Skeletal muscle cell (primary cell): ENCODE measurements at regions not wholly inside any gene's neighbourhood (a gene's known extent, or its start where the extent isn't known, plus 50 kb on each side); places are given as distances from the start of the nearest gene placed in this dataset.

Source experiments
- DNase-seq: peaks from one replicate; pipeline ENCODE4 v3.0.0-alpha.2; 2010; ENCODE audit warnings: low read depth
- H3K4me3 ChIP-seq: 2 replicates; pipeline ENCODE4 v1.5.1; 2011; ENCODE audit warnings: low read depth, mild to moderate bottlenecking, control low read depth, low read length, moderate library complexity

DNA sequence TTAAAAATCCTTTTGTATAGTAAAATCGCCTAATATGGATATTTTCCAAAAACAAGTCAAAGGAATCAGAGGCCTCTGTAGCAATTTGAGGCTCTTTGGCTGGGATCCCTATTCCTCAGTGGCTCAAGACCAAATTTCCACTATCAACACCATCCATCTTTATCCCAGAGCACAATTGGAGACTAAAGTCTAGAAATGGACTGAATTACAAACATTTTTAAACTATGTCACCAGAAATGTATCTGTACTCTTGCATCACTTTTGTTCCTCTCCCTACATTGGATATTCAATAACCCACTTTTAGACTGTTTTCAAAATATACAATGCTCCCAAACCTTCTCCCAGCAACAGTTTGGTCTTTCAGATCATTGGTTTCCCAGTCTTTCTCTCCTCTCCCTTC lies 140.4 kb upstream of the KLHL29 start:
- H3K4me3 ChIP-seq = no peak overlapping the region

DNA sequence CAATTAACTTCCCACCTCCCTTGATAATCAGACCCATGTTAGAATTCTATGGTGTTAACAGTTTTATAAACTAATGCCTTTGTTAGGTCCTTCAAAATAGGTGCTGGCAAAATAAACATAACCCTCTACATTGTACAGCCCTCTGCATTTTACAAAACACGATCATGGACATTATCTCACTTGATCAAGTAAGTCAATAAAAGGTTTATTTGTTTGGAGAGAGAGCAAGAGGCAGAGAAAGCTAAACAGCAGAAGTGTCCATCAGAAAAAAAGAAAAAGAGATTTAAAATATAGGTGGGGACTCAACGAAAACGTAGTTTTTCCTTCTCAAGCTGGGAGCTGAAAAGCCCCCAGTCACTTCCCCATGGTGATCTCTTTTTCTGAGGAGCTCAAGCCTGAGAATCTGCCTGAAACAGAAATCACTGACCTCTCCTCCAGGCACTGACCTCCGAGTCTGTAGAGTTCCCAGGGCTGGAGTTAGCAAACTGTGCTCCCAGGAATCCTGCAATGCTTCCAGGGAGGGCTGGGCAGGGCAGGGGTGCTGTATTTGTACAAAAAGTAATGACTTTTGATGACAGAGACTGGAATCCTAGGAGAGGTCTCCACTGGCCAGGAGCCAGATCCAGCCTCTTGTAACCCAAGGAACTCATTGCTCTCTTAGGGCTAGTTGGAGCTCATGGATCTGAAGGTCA lies 137.8 kb upstream of the KLHL29 start:
- no peak overlapping the region for H3K4me3 ChIP-seq
- DNase-seq = no peak

More for the DNA sequence above, 140.4 kb upstream of the KLHL29 start:
- DNase-seq = no peak

DNA sequence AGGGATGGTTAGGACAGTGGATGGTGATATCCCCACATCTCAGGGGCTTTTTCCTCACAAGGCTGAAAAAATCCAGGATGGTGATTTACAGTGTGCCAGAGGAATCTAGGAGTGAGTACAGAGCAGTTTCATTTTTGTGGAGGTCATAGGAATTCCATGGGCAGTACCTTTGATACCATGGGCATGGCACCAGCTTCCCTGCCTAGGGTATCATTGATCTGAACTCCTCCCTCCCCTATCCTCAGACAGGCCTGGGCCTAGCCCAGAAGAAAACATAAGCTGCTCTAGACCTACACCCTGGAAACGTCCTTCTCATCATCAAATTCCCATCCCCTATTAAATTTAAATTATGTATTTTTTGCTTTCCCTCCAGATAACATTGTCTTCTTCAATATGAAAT lies 136.3 kb upstream of the KLHL29 start:
- no peak for DNase-seq
- no peak overlapping the region for H3K4me3 ChIP-seq

DNA sequence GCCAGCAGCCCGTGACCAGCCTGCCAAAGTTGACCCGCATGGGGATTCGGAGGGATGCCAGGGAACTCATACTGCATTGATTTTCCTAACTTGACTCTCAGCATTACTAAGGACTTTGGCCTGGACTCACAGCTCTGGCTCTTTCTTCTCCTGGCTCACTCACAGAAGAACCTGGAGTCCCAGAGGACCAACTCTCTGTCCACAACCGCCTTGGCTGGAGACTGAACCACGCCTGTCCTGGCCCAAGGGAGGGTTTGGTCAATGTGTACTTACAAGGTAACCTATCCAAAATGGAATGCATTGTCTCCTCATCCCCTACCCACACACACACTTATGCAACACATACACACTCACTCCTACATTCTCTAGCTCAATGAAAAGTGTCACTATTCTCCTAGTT lies 135.6 kb upstream of the KLHL29 start:
- no peak overlapping the region for H3K4me3 ChIP-seq
- peak; percentile 13 for DNase-seq

DNA sequence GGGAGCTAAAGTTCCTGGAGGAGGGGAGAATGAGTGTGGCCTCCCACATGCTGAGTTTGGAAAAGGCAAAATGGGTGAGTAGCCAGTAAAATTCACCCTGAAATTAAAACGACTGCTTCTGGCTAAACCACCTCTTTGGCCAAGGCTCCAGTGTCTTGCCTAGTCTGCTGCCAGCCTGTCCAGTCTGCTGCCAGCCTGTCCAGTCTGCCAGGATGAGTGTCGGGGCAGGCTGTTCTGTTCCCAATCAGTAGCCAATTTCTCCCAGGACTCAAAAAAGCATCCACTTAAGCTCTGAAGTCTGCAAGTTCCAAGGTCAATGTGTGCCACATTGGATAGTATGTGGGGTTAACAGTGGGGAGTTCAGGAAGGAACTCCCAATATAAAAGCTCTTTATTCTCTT lies 134.6 kb upstream of the KLHL29 start:
- H3K4me3 ChIP-seq = no peak overlapping the region
- DNase-seq = no peak

DNA sequence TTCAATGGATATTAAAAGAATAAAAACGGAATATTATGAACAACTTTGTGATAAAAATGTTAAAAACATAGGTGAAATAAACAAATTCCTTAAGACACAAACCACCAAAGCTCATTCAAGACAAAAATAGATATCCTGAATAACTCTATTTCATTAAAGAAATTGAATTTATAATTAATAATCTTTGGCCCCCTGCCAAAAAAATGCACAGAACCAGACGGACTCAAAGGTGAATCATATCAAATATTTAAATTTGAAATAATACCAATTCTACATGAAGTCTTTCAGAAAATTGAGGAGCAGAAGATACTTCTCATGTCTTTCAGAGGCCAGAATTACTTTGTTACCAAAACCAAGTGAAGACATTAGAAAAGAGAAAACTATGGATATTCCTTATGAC lies 128.3 kb upstream of the KLHL29 start:
- H3K4me3 ChIP-seq = no peak overlapping the region
- DNase-seq = no peak

DNA sequence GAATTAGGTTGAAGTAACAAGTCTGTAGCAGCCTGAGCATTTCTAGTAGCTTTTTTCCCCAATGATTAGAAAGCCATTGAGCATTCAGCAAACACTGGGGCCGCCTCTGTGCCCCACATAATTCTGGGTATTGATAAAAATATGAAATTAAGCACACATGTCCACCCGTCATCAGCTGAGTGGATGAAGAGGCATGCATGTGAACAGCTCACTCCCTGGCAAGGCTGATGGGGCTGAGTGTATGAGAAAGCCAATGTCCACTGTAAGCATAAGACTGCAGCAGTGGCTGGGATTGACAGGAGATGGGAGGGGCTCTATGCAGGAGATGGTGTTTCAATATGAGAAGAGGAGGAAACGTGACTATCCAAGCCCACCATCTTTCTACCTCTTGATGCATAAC lies 124.4 kb upstream of the KLHL29 start:
- DNase-seq = no peak
- no peak overlapping the region for H3K4me3 ChIP-seq

DNA sequence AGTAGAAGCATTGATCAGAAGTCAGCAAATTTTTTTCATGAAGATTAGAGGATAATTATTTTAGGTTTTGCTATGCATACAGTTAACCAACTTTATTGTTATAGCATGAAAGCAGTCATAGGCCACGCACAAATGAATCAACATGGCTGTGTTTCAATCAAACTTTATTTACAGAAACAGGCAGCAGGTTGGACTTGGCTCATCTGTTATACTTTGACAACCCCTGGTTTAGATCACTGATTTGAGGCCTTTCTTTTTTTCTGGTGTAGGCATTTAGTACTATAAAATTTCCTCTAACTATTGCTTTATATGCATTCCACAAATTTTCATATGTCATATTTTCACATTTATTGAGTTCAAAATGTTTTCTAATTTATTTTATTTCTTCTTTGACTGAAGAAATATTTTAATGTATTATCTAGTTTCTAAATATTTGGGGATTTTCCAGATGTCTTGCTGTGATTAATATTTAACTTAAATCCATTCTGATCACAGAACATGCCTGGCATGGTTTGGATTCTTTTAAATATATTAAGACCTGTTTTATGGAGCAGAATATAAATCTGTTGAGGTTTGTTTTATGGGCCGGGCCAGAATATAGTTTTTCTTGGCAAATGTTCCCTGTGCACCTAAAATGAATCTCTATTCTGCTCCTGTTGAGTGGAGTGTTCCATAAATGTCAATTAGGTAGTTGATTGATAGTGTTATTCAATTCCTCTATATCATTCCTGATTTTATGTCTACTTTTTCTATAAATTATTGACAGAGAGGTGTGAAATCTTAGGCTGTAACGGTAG lies 116.3 kb upstream of the KLHL29 start:
- DNase-seq = no peak
- H3K4me3 ChIP-seq = no peak overlapping the region

DNA sequence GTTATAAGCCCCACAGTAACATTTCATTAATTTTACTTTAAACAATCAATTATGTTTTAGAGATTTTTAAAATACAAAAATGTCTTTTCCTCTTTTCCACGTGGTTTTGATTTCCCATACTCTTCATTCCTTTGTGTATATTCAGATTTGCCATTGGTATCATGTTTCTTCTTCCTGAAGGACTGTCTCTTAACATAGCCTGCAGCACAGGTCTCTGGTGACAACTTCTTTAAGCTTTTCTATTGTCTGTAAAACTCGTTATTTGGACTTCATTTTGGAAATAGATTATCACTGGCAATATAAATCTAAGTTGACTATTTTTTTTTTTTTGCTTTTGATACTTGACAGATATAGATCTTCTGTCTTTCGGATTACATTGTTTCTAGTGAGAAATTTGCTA lies 115.2 kb upstream of the KLHL29 start:
- DNase-seq = no peak
- no peak overlapping the region for H3K4me3 ChIP-seq

DNA sequence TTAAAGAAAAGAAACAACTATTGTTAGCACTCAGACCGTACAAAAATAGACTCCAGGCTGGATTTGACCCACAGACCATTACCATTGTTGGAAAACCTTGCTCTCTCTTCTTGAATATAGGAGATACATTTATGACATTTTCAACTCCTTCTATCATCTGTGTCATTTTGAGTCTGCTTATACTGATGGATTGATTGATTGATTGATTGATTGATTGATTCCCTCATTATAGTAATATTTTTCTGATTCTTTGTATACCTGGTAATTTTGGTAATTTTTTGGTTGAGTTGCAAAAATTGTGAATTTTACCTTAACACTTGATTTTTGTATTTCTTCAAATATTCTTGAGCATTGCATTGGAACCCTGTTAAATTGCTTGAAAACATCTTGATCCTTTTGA lies 114.2 kb upstream of the KLHL29 start:
- no peak overlapping the region for H3K4me3 ChIP-seq
- DNase-seq = no peak

DNA sequence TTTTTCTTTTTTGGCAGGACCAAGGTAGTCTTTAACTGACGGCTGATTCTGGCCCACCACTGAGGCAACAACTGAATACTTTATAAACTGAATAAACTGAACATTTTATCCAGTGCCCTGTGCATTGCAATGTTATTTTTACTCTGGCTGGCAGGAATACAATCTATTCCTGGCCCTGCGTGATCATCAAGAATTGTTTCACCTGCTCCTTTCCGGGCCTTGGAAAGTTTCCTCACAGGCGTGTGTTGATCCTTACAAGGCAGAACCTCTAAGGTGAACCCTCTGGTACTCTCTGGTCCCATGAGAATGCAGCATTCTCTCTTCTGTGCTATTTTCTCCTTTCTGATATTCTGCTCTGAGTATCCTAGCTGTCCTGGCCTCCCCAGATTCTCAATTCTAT lies 113.7 kb upstream of the KLHL29 start:
- H3K4me3 ChIP-seq = no peak overlapping the region
- no peak for DNase-seq

DNA sequence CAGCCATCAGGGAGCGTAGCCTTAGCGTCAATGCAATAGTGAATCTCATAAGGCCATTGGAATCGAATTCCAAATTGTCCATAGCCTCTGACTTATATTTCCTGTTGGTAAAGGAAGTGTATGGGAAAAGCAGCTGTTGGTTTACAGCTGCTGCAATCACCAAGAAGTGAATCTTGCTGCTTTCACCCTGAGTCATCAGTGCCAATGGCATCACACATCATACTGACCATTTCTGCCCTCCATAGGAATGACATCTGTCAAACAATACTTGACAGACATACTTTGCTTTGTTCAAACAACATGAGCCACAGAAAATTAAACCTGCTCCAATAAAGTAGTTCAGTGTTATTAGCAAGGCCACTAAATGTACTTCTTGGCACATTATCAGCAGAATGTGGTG lies 111.2 kb upstream of the KLHL29 start:
- no peak for DNase-seq
- no peak overlapping the region for H3K4me3 ChIP-seq

DNA sequence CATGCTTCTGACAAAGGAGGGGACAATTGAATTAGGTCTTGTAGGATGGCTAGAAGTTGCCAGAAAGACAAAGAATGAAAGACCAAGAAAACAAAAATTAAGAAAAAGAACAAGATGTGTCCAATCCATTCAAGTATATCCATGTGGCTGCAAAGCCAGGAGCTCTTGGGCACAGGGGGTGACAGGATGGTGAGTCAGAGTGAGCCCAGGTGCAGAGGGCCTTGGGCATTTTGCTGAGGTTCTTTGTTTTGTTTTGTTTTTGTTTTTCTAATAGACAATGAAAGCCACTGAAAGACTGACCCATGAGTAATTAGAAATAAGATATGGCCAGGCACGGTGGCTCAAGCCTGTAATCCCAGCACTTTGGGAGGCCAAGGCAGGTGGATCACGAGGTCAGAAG lies 104.6 kb upstream of the KLHL29 start:
- DNase-seq = no peak
- no peak overlapping the region for H3K4me3 ChIP-seq

DNA sequence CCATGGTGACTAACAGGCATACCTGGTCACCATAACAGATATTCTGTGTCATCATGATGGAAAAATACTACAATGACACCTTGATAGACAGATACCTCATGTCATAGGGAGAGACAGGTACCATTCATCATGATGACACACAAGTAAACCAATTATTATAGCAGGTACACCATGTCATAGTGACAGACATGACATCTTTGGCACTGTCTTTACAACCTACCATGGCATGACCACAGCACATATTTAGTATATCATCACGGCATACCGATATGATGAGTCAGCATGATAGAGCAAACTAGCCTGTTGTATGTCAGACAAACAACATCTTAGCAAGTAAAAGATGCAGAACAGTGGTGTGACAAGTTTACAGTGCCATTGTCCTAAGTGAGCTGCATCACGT lies 101.3 kb upstream of the KLHL29 start:
- no peak overlapping the region for H3K4me3 ChIP-seq
- no peak for DNase-seq

DNA sequence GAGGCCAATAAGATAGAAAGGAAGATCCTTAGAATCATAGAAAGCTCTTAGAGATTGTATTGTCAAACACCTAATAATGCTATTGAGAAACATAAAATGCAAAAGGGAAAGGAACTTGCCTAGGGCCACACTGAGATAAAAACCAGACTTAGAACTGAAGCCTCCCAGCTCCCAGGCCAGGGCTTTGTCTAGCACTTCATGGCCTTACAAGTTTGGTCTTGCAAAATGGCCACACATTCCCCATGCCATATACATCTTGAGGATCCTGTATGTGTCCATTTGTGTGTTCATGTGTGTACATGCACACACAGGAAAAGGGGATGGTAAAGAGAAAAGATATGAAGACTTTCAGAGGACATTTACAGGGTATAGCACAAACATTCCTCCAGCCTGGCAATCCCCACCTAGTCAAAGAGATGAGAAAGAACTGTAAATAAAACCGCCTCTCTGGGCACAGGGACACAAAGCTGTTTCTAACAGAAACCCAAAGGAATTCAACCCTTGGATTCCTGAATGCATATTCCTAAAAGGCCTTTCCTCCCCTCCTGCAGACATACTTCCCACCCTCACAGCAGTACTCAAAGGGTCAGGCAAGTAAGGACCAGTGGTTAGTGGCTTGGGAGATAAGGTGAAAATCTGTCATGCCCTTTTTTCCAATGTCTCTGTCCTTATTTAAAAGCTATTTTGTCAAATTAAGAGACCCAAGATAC lies 99.7 kb upstream of the KLHL29 start:
- no peak overlapping the region for H3K4me3 ChIP-seq
- no peak for DNase-seq

DNA sequence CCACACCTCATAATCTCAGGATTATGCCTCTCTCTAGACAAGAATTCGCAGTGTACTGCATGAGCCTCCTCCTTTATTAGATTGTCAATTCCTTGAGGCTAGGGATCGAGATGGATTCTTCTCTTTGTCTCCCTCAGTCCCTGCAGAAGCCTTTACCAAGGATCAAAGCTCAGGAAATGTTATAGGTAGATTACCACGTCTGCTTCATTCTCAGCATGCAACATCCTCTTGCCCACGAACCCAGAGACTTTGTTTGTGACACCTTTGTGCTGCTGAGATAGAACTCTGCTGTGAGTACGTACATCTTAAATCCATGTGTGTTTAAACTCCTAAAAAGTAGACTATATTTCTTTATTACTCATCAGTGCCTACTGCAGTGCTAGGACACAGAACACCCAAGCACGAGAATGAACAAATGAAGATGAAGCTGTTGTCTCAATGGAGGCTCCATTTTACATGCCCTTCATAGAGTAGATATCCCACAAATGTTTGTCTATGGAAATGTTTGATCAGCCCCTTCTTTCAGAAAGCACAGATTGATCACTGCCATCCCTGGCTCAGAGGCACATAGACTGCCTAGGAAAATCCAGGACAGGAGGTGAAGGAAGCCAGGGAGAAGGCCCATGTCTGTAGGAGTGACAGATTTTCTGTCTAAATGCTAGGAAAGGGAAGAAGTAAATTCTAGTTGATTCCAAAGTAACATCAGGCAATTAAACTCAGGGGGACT lies 98.8 kb upstream of the KLHL29 start:
- H3K4me3 ChIP-seq = no peak overlapping the region
- DNase-seq = no peak

DNA sequence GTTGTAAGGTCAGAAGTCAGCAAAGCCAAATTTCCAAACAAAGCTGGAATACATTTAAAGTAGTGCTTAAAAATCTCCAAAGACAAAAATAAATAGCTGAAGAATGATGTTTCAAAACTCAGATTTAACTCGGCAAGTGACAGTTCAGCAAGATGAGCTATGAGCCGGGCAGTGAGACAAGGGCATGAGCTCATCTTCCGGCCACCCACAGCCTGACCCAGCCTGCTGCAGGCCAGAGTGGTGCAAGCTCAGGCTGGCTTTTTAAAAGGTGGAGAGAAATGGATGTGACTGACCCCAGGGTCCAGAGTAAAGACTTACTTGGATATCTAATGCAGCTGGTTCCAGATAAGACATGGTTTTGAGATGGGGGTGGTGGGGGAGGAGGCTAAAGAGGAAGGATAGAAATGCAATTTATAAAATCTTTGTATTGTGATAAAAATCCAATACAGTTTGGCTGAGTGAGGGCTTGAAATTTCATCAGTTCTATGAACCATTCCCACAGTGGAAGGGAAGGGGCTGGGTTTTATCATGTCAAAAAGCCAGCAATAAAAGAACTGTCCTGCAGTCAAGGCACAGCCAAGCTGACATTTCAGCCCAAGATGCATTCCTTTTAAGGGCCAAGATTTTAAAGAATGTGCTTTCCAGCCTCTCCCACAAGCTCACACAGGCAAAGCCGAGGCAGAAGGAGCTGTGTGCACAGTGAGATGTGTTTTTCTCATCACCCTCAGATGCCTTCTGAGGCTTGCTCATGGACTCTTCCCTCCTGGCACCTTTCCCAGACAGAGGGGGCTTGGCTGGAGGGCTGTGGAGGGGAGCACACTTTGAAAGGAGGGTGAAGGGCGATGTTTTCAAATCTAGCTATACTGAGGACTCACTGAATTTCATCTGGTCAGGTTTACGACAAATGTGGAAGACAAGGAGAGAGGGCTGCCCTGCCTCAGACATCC lies 97.9 kb upstream of the KLHL29 start:
- DNase-seq = peak; percentile 45
- no peak overlapping the region for H3K4me3 ChIP-seq

DNA sequence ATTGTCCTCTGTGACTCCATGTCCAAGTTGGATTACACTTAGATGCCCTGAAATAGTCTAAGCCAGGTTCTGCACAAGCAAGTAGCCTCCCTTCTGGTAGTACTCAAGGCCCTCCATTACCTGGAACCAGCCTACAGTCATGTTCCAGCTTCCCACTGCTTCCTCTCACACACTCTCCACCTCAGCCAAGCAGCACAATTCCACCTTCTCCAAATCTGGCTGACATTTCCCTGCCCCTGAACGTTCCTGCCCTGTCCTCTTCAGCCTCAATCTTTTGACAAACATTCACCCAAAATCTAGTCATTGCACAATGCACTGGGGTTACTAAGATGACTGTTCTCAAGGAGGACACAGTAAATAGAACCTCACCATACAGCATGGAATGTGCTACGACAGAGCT lies 95.3 kb upstream of the KLHL29 start:
- DNase-seq = no peak
- H3K4me3 ChIP-seq = no peak overlapping the region

DNA sequence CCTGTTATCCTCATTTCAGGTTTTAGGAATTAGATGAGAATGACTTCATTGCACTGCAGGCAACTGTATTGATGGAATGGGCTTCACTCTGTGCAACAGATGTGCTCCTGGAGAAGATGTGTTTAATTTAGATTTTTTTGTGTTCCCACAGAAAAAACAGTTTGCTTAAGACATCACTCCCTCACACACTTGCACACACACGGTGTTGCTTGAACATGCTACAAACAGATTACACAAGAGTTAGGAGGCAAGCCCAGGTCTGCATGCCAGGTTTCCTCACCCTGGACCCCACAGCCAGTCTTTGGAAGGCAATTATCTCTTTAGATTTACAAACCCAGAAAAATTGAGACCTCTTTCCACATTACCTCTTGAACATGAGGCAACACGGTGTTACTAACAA lies 93.7 kb upstream of the KLHL29 start:
- DNase-seq = no peak

More for the DNA sequence above, 93.7 kb upstream of the KLHL29 start:
- no peak overlapping the region for H3K4me3 ChIP-seq
